ENCODE measurements at regions not wholly inside any gene's neighbourhood (a gene's known extent, or its start where the extent isn't known, plus 50 kb on each side); places are given as distances from the start of the nearest gene placed in this dataset.

DNA sequence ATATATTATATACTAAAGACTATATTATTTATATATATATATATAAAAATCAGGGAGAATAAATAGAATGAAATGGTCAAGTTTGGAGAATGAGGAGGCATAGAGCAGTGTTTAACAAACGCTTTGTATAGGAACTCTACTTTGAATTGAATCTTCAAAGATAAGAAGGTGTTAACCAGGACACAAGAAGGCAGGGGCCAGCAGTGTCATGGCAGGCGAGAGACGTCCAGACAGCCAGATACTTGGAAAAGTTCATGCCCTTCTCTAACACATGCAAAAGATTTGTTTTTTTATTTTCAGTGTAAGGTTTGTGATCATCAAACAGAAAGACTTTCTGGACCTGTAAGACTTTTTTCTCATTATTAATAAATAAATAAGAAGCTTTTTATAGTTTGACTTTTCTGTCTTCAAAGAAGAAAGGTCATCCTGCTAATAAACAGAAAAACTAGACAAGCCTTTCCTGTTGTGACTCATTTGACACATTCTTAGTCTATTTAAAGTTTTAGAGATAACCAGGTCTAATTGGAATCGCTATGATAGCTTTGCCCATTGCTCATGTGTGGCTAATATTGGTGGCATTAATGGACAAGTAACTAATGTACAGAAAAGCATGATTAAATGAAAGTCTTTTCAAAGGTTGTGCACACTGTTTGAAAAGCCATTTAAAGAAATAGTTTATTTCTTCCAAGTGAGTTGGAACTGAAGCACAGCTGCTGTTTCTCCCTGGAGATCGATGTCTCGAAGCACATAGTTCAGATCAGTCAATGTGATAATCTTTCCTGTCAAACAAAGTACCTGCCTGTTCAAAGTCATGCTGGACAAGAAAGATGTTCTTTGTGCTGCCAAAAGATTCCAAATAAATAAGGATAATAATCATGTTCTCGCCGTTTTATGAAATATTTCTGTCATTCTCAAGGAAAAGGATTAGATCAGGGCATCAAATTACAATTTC, 420.4 kb upstream of the OPRM1 start:
- H3K4me3 Mint-ChIP-seq = no peak overlapping the region
- no peak overlapping the region for H3K4me3 ChIP-seq (ENCODE audit: control extremely low read depth in 1 of 5, extremely low read depth in 1 of 5, insufficient read depth in 1 of 5, low read depth in 2 of 5, low read length in 4 of 5)
- H3K9me3 Mint-ChIP-seq (ENCODE audit: insufficient read depth) = no peaks in the 10 kb centered on the region
- no peaks in the 10 kb centered on the region for H3K9me3 ChIP-seq (ENCODE audit: control extremely low read depth in 1 of 3, control insufficient read depth in 2 of 3, insufficient read depth in 1 of 3, low read length in 2 of 3)
- H3K4me1 ChIP-seq (ENCODE audit: control insufficient read depth in 2 of 2, insufficient read depth in 2 of 2, low read length in 2 of 2) = no peaks in the 10 kb centered on the region
- H3K27ac Mint-ChIP-seq = no peak overlapping the region
- no peaks in the 10 kb centered on the region for H3K27me3 ChIP-seq (replicated peaks in 1 of 4; ENCODE audit: control extremely low read depth in 1 of 4, control insufficient read depth in 3 of 4, insufficient read depth in 4 of 4, low read length in 3 of 4)
- TF ChIP-seq, protein P1, sequence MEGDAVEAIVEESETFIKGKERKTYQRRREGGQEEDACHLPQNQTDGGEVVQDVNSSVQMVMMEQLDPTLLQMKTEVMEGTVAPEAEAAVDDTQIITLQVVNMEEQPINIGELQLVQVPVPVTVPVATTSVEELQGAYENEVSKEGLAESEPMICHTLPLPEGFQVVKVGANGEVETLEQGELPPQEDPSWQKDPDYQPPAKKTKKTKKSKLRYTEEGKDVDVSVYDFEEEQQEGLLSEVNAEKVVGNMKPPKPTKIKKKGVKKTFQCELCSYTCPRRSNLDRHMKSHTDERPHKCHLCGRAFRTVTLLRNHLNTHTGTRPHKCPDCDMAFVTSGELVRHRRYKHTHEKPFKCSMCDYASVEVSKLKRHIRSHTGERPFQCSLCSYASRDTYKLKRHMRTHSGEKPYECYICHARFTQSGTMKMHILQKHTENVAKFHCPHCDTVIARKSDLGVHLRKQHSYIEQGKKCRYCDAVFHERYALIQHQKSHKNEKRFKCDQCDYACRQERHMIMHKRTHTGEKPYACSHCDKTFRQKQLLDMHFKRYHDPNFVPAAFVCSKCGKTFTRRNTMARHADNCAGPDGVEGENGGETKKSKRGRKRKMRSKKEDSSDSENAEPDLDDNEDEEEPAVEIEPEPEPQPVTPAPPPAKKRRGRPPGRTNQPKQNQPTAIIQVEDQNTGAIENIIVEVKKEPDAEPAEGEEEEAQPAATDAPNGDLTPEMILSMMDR (IDR thresholded peaks at IDR 0.05) = no peak
- no peak for TF ChIP-seq EZH2 (IDR thresholded peaks at IDR 0.05; ENCODE audit: borderline replicate concordance, insufficient read depth, low read depth, low read length, poor library complexity, severe bottlenecking)
- H2AFZ ChIP-seq (ENCODE audit: insufficient read depth, low read depth, low read length, poor library complexity, severe bottlenecking) = no peak overlapping the region
- H3K79me2 ChIP-seq (ENCODE audit: control insufficient read depth, insufficient read depth, low read length) = no peaks in the 10 kb centered on the region
- intact Hi-C loops (cut with micrococcal nuclease) = no loop called here
- ChIA-PET CTCF (no interaction called here), POLR2A (no interaction called here)
- DNase-seq = no peak
- no peaks in the 10 kb centered on the region for H4K20me1 ChIP-seq (ENCODE audit: control insufficient read depth, insufficient read depth, low read length, poor library complexity, severe bottlenecking)
- H3K9ac ChIP-seq (ENCODE audit: low read length) = no peak overlapping the region
- no peak overlapping the region for H3K4me2 ChIP-seq (replicated peaks; ENCODE audit: low read depth, low read length, poor library complexity, severe bottlenecking)
- no peak overlapping the region for H3K27ac ChIP-seq (ENCODE audit: low read length in 2 of 2)
- H3K4me1 Mint-ChIP-seq = no peaks in the 10 kb centered on the region
- H3K36me3 ChIP-seq (replicated peaks in 1 of 2; ENCODE audit: control extremely low read depth in 1 of 2, control insufficient read depth in 1 of 2, extremely low read depth in 1 of 2, insufficient read depth in 2 of 2, low read length in 1 of 2) = no peaks in the 10 kb centered on the region
- no peak for ATAC-seq (ENCODE audit: low read depth)
- H3K27me3 Mint-ChIP-seq = no peaks in the 10 kb centered on the region
- 55% methylated on average over 4 of the region's 8 CpGs for WGBS (ENCODE audit: insufficient coverage)

DNA sequence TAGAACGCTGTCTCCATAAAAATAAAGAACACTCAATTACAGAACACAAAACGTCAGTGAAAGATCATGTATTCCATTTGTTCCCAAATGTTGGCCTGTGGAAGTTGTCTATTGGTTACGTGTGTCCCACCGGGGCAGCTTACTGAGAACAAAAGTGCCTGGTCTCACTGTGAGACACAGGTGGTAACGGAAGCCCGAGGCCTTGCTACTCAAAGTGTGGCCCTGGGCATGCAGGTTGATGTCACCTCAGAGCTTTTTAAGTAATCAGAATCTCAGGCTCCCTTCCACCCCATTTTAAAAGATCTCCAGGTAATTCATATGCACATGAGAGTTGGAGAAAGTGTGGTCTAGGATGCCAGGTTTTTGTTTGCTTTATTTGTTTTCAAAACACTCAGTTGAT, 422.5 kb upstream of the OPRM1 start:
- H3K4me3 ChIP-seq (ENCODE audit: control extremely low read depth in 1 of 5, extremely low read depth in 1 of 5, insufficient read depth in 1 of 5, low read depth in 2 of 5, low read length in 4 of 5) = no peak overlapping the region
- TF ChIP-seq, protein P1 (IDR thresholded peaks at IDR 0.05) = no peak
- no peak for DNase-seq
- Mint-ChIP-seq H3K27me3 (no peaks in the 10 kb centered on the region), H3K9me3 (ENCODE audit: insufficient read depth) (no peaks in the 10 kb centered on the region), H3K4me1 (no peaks in the 10 kb centered on the region), H3K4me3 (no peak overlapping the region), H3K27ac (no peak overlapping the region)
- no peaks in the 10 kb centered on the region for H3K4me1 ChIP-seq (ENCODE audit: control insufficient read depth in 2 of 2, insufficient read depth in 2 of 2, low read length in 2 of 2)
- POLR2A ChIA-PET = no interaction called here
- no peak overlapping the region for H2AFZ ChIP-seq (ENCODE audit: insufficient read depth, low read depth, low read length, poor library complexity, severe bottlenecking)
- H3K9ac ChIP-seq (ENCODE audit: low read length) = no peak overlapping the region
- CTCF ChIA-PET = no interaction called here
- H4K20me1 ChIP-seq (ENCODE audit: control insufficient read depth, insufficient read depth, low read length, poor library complexity, severe bottlenecking) = no peaks in the 10 kb centered on the region
- no peak overlapping the region for H3K4me2 ChIP-seq (replicated peaks; ENCODE audit: low read depth, low read length, poor library complexity, severe bottlenecking)
- no peaks in the 10 kb centered on the region for H3K9me3 ChIP-seq (ENCODE audit: control extremely low read depth in 1 of 3, control insufficient read depth in 2 of 3, insufficient read depth in 1 of 3, low read length in 2 of 3)
- H3K36me3 ChIP-seq (replicated peaks in 1 of 2; ENCODE audit: control extremely low read depth in 1 of 2, control insufficient read depth in 1 of 2, extremely low read depth in 1 of 2, insufficient read depth in 2 of 2, low read length in 1 of 2) = no peaks in the 10 kb centered on the region
- intact Hi-C loops (cut with micrococcal nuclease) = no loop called here
- no peak for ATAC-seq (ENCODE audit: low read depth)
- H3K79me2 ChIP-seq (ENCODE audit: control insufficient read depth, insufficient read depth, low read length) = no peaks in the 10 kb centered on the region
- H3K27me3 ChIP-seq (replicated peaks in 1 of 4; ENCODE audit: control extremely low read depth in 1 of 4, control insufficient read depth in 3 of 4, insufficient read depth in 4 of 4, low read length in 3 of 4) = no peaks in the 10 kb centered on the region
- 57% methylated on average over 5 of the region's 6 CpGs for WGBS (ENCODE audit: insufficient coverage)
- no peak overlapping the region for H3K27ac ChIP-seq (ENCODE audit: low read length in 2 of 2)
